ENCODE measurements at regions not wholly inside any gene's neighbourhood (a gene's known extent, or its start where the extent isn't known, plus 50 kb on each side); places are given as distances from the start of the nearest gene placed in this dataset.

DNA sequence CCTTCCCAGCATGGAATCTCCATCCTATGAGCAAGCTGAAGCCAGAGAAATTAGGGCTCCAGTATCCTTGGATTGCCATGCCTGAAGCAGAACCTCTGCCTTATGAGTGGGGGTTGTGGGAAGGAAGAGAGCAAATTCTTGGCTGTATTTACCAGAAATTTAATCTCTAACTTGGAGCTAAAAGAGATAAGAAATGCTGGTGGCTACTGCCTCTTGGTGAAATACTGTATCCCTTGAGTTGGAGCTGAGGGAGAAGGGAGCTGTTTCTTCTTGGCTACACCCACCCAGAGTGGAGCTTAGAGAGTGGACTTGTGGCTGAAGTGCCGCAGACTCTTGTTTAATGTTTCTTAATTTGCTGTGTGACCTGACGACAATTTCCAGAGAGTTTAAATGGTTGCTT lies 447.3 kb downstream of the ARHGEF28 start:
- intact Hi-C loops (cut with micrococcal nuclease; ENCODE audit: unreplicated experiment), result no loop called here
- H3K9me3 ChIP-seq (replicated peaks; ENCODE audit: control insufficient read depth, insufficient read depth, low read length), result no peaks in the 10 kb centered on the region
- no peak overlapping the region for H3K4me2 ChIP-seq (ENCODE audit: control insufficient read depth, insufficient read depth)
- BruUV-seq (replicated peaks), result no TSS peak
- ChIA-PET RAD21 (ENCODE audit: unreplicated experiment) (interaction anchor here (1.5 kb wide), 1 partner anchor 17 kb away, joined by 4 read pairs; no protein-coding TSS in a partner anchor), SMC1A (ENCODE audit: uncharacterized antibody, unreplicated experiment) (interaction anchor here (1.2 to 1.7 kb wide), 2 partner anchors 10 to 122 kb away, joined by 3 to 5 read pairs; no protein-coding TSS in a partner anchor), POLR2A (interaction anchor here (1.1 kb wide), 2 partner anchors 12 to 19 kb away, joined by 3 read pairs; no protein-coding TSS in a partner anchor), CTCF (interaction anchor here (0.6 to 1.2 kb wide), 2 partner anchors 32 to 38 kb away, joined by 3 to 4 read pairs; no protein-coding TSS in a partner anchor)
- no peak for ATAC-seq
- in situ Hi-C loops (cut with MboI), result no loop called here
- H3K4me1 ChIP-seq (ENCODE audit: control insufficient read depth, insufficient read depth, low read length), result no peaks in the 10 kb centered on the region
- H3K79me2 ChIP-seq (ENCODE audit: control insufficient read depth, insufficient read depth, low read length), result no peaks in the 10 kb centered on the region
- no peaks in the 10 kb centered on the region for H3K36me3 ChIP-seq (ENCODE audit: control insufficient read depth in 2 of 2, insufficient read depth in 2 of 2, low read length in 1 of 2)
- DNase-seq (ENCODE audit: low read depth, low spot score), result no peak
- no peak overlapping the region for H2AFZ ChIP-seq (ENCODE audit: control insufficient read depth, low read depth, low read length)
- H3K27me3 ChIP-seq (replicated peaks in 1 of 2; ENCODE audit: control insufficient read depth in 2 of 2, insufficient read depth in 2 of 2, low read length in 1 of 2), result no peaks in the 10 kb centered on the region
- H3K9ac ChIP-seq (ENCODE audit: control insufficient read depth, insufficient read depth, low read length), result no peak overlapping the region
- 41% methylated on average over 2 of the region's 2 CpGs for WGBS (ENCODE audit: insufficient coverage, insufficient replicate concordance, low lambda C conversion rate, missing lambda C conversion rate)
- FAIRE-seq, result no peak
- no peak for TF ChIP-seq SMAD1 (IDR thresholded peaks at IDR 0.05; ENCODE audit: low read depth, partially characterized antibody)
- no peak for TF ChIP-seq SIX5 (IDR thresholded peaks at IDR 0.05; ENCODE audit: low read depth, low read length, severe bottlenecking)
- TF ChIP-seq NFIC (IDR thresholded peaks at IDR 0.05; ENCODE audit: low read depth, low read length), result no peak
- TF ChIP-seq, protein P1, sequence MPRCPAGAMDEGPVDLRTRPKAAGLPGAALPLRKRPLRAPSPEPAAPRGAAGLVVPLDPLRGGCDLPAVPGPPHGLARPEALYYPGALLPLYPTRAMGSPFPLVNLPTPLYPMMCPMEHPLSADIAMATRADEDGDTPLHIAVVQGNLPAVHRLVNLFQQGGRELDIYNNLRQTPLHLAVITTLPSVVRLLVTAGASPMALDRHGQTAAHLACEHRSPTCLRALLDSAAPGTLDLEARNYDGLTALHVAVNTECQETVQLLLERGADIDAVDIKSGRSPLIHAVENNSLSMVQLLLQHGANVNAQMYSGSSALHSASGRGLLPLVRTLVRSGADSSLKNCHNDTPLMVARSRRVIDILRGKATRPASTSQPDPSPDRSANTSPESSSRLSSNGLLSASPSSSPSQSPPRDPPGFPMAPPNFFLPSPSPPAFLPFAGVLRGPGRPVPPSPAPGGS (IDR thresholded peaks at IDR 0.05; ENCODE audit: borderline replicate concordance, insufficient read depth, low read depth, low read length, poor library complexity, severe bottlenecking), result no peak
- TF ChIP-seq SMAD5 (IDR thresholded peaks at IDR 0.05; ENCODE audit: low read depth), result no peak
- TF ChIP-seq FOXM1 (IDR thresholded peaks at IDR 0.05; ENCODE audit: low read depth, low read length), result no peak
- TF ChIP-seq NFXL1 (IDR thresholded peaks at IDR 0.05; ENCODE audit: borderline replicate concordance), result no peak
- TF ChIP-seq BHLHE40 (IDR thresholded peaks at IDR 0.05; ENCODE audit: borderline replicate concordance in 1 of 2, low read depth in 2 of 2, low read length in 1 of 2), result no peak
- H3K4me3 ChIP-seq, result no peak overlapping the region
- no peak overlapping the region for H3K27ac ChIP-seq (ENCODE audit: control insufficient read depth, insufficient read depth)
- H4K20me1 ChIP-seq (ENCODE audit: control insufficient read depth, insufficient read depth), result no peaks in the 10 kb centered on the region
